NCI-H345 treated with DMSO at 0.1 percent for 48 hours (cell line): ENCODE measurements at regions not wholly inside any gene's neighbourhood (a gene's known extent, or its start where the extent isn't known, plus 50 kb on each side); places are given as distances from the start of the nearest gene placed in this dataset.

Experiments used
- DNase-seq: peaks from one replicate; lab custom pipeline; 2025; ENCODE audit not compliant: unreplicated experiment; lab: John Stamatoyannopoulos, UW

DNA sequence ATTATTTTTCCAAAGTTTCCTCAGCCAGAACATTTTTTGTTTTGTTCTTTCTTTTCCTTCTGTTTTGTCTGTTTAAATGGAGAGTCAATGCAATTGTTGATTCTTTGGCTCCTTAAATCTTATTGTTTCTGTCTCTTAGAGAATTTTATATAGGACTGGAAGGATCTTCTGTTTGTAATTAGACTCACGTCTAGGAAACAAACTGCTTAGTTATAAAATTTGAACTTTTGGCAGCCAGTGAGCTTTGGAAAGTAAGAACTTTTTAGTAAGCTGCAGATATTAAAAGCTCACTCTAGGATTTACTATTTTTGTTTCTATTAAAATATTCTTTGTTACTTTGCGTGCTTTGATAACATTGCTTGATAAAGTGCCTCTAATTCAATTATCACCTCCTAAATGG, 109.8 kb upstream of the HNRNPU start:
- DNase-seq, result no peak

DNA sequence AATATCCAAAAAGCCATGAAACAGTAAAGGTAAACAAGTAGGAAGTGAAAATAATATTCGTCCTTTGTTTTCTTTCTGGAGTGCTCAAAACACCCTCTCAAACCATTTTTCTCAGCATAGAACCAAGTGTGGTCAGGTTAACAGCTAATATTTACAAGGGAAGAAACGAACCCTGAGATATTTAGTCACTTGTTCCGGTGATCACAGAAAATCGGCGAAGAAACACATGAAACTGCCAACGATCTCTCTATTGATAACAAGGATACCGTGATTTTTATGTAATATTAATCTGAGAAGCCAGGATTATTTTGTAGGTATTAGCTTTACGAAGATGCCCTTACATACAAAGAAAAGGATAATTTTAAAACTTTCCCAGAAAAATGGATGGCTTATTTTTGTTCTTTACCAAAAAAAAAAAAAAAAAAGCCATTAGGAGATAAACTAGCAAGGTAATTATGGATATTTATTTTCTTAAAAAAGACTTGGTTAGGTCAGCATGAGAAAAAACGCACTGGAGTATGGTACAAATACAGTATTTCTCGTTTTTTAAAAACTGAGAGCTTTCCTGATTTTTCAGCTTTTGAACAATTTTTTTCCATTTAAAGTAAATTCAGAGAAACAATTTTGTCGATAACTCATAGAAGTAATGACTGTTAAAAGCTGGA, 107.3 kb upstream of the HNRNPU start:
- DNase-seq, result peak; percentile 69

DNA sequence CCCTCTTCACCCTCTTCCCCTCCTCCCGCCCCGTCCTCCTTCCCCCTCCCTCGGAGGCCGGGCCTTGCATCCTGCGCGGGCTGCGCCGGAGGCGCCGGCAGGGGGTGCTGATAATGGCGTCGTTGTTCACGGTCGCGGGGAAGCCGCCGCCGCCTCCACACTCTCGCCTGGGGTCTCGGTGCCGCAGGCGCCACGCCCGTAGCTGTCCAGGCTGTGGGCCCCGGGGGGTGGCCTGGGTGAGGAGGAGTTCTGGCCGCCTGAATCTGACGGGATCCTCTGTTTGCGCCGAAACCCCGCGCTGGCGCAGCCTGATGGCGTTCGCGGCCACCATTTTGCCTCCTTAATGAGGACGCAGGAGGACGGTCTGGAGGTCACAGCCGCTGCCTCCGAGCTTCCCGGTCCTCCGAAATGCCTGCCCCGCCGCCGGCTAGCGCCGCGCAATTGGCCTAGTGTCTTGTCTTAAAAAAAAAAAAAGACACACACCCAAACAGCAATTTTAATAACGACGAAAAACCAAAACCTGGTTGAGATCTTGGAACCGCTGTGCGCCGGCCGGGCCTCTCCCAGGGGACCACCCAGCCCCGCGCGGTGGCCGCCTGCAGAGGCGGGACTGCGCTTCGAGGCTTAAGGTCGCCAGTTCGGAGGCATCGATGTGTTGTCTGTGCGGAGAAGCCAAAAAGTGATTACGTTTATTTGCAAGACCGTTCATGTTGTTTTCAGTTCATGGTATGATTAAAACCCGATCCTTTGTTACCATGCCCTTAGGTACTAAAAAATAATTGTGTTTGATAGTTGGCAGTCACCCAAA, 106.6 kb upstream of the HNRNPU start:
- DNase-seq, result peak; percentile 90

DNA sequence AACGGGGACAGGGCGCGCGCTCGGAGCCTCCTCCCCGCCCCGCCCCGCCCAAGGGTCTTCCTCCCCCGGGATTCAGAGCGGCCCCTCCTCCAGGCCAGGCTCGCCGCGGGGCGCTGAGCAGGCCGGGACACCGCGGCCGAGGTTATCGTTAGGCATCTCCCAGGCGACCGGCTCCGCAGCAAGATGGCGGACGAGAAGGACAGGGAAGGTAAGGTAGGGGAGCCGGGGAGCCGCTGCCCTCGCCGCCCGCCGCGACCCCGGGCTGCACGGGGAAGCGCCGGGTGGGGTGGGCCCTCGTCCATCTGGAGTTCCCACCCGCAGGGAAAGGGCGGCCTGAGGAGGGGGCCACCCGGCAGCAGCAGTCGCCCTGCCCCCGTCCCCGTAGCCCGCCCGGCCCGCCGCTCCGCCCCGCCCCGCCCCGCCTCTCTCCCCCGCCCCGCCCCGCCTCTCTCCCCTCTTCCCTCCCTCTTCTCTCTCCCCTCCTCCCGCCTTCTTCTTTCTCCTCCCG, 105.9 kb upstream of the HNRNPU start:
- DNase-seq, result peak; percentile 76

DNA sequence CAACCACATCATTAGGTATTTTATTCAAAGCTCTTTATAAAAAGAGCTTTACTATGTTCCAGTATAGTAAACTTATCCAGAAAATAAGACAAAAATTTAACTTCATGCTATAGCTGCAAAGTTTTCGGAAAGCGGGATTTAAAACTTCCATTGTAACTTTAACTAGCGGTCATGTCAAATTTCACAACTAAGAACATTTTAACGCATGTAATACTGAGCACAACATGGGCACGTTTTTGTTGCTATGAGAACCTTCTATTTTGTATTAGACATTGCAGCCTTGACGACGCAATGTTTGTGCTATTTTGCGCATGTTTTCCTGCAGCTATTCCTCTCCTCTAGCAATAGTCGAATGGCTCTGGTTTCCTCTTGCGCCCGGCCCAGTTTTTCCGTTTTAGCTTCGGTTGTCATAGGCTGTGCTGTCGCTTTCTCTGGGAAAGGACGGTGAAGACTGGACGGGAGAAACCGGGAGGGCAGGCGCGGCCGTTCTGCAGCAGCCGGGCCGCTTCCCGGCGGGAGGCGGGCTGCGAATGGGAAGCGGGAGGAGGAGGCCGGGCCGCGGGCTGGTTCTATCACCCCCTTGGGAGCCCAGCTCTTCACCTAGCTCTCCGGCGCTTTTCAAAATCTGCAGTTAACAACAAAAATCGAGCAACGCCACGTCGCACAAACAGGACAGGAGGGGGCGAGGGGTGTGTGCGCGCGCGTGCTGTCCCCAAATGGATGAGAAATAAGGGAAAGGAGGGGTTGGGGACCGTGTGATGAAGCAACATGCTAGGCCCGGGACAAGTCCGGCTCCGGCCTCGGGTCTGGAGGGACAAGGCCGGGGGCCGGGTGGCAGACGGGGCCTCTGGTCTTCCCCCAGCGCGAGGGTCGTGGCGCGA, 105.3 kb upstream of the HNRNPU start:
- peak; percentile 50 for DNase-seq

DNA sequence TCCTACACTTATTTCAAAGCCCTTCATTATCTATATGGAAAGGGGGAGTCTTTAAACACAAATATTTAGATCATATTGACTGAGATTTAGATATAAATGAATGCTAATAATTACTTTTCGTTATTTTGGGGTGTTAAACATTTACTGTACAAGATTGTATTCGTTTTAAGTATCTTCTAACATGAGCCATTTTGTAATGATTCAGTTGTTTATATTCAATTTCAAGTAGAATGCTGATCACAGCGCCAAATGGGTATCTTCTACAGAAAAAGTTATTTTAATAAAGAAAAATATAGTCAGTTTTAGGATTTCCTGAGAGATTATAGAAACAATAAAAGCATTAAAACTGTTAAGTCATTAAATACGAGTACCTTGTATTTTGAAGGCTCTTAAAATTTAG, 104.5 kb upstream of the HNRNPU start:
- DNase-seq, result no peak

DNA sequence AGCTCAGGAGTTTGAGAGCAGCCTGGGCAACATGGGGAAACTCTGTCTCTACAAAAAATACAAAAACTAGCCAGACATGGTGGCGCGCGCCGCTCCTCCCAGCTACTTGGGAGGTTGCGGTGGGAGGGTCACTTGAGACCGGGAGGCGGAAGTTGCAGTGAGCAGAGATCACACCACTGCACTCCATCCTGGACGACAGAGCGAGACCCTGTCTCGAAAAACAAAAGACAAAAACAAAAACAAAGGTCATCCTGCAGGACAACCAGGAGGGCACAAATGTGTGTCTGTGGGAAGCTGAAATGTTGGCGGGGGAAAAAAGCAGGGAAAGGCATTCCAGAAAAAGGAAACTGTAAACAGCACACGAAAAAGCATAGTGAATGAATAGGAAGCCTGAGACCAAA, 104.1 kb upstream of the HNRNPU start:
- DNase-seq, result no peak

DNA sequence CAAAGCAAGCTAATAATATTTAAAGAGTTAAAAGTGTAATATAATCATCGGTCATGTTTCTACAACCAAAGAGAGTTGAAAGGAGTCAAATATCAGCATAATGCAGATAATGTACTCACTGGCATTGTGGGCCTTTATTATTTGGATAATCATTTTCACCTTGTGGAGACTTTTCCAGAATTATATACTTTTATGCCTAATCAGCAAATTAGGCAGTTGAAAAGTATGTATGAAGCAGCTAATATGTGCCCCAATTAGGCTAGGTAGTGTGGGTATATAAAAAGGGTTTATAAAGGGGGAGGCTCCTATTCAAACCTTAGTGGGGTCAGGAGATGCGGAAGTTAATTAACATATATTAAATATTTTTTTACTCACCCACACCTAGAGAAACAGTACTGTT, 102.8 kb upstream of the HNRNPU start:
- DNase-seq, result no peak

DNA sequence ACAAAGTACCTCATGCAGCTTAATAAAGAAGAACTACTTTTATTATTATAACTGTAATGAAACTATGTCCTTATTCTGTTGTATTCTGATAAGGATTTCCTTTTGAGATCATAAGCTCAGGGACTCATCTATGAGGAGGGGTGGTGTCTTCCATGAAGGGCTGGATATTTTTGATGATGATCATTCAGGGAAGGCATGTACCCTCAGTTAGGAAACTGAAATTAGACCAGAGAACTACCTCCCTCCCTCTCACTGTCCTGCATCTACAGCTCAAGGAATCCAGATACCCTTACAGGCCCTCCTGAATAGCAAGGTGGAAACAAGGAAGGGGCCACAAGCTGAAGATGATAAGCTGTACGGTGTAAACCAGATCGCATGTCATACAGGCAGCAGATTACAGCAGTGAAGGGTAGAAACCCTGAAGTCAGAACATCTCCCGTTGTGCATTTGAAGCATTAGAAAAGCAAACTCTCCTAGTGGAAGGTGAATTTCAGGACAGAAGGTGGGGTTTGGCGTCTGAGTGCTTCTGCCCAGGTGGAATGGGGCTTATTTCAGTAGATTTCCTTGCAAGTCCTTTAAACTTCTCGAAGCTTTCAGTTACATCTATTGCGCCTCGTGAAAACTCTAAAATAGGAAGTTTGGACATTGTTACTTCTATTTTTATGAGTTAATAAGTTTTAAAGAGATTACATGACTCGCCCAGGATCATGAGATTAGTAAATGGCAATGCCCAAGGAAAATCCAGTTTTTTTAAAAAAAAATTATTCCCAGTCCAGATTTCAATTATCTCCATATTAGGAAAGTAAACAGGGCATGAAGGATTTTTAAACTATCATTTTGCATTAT, 101.1 kb upstream of the HNRNPU start:
- no peak for DNase-seq

DNA sequence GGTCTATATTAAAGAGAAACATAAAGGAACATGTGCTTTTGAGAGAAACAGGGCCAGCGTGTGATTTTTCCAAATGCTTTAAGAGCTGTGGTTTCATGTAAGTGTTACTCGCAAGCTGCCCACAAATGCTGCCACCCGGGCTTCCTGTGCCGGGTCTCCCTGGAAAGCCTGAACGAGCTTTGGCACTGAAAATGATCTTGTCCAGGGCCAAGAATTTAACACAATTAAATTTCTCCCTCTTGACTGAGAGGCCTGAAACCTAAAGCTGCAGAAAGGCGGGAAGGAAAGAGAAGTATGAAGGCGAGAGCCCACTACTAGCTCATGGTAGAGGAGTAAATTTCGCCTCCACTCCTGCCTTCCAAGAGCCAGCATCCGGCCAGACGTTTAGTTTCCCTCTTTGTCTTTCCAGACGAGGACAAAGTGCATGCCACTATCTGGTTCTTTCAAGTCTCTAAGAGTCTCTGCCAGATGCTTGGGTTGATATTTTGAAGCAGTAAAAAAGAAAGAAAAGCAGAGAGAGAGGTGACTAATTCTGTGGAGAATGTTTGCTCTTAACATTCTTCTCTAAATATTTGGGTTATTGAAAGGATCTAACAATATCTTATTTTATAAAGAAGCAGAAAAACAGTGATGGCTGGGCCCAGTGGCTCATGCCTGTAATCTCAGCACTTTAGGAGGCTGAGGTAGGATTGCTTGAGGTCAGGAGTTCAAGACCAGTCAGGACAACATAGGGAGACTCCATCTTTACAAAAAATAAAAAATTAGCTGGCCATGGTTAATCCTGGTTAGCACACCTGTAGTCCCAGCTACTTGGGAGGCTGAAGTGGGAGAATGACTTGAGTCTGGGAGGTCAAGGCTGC, 100.0 kb upstream of the HNRNPU start:
- no peak for DNase-seq

DNA sequence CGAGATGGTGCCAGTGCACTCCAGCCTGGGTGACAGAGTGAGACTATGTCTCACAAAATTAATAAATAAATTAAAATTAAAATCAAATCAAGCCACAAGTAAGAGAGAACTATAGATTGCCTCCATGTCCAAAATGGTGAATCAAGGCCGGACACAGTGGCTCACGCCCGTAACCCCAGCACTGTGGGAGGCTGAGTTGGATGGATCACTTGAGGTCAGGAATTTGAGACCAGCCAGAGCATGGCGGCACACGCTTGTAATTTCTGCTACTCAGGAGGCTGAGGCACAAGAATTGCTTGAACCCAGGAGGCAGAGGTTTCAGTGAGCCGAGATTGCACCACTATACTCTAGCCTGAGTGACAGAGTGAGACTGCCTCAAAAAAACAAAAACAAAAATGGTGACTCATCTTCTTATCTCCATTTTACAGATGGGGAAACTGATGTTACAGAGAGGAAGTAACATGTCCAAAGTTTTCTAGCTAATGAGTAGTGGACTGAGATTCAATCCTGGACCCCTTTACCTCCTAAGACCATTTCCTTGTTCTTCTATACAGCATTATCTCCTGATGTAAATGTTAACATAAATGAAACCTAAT, 99.0 kb upstream of the HNRNPU start:
- DNase-seq, result no peak

DNA sequence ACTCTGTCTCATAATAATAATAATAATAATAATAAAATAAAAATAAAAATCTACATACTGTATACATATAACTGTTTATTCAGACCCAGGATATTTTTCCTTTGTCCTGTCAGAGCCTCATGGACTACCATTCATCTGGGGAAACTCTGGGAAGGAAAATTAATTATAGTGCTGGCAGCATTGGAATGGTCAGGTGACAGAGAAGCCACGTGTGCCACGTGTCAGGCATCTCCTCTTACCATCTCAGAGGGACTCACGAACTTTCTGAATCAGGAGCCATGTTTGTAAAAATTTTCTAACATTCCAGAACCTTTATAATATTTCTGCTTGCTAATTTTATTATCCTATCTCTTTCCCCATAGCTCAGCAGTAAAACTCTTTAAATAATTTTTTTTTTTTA, 97.8 kb upstream of the HNRNPU start:
- no peak for DNase-seq

DNA sequence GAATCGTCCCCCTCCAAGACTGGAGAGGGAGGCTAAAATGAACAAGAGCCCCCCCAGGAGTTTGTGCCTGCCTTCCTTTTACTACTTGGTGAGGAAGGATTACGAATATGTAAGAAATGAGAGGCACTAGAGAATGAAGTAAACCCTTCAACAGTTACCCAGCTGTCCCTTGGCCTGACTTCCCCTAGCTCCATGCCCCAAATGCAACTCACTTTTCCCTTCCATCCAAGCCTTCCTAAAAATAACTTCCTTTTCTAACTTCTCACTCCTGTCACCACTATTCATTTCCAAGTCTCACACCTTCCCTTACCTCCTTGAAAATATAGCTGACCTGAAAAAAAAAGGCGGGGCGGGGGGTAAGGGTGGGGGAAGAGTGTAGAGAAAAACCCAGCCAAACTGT, 96.6 kb upstream of the HNRNPU start:
- DNase-seq, result no peak

DNA sequence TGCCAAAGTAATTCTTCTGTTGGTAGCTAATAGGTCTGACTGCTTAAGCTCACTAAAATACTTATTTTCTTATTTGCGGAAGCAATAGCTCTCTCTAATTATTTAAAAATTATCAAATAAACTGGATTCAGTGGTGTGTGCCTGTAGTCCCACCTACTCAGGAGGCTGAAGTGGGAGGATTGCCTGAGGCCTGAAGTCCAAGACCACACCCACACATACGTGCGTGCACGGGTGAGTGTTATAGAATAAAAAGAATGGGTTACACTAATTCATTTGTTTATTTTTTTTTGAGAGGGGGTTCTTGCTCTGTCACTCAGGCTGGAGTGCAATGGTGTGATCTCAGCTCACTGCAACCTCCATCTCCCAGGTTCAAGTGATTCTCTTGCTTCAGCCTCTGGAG, 94.2 kb upstream of the HNRNPU start:
- no peak for DNase-seq

DNA sequence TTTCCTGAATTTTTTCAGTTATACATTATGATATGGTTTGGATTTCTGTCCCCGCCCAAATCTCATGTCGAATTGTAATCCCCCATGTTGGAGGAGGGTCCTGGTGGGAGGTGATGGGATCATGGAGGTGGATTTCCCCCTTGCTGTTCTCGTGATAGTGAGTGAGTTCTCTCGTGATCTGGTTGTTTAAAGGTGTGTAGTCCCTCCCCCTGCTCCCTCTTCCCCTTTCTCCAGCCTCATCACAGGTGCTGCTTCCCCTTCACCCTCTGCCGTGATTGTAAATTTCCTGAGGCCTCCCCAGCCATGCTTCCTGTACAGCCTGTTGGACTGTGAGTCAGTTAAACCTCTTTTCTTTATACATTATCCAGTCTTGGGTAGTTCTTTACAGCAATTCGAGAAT, 93.2 kb upstream of the HNRNPU start:
- DNase-seq, result no peak

DNA sequence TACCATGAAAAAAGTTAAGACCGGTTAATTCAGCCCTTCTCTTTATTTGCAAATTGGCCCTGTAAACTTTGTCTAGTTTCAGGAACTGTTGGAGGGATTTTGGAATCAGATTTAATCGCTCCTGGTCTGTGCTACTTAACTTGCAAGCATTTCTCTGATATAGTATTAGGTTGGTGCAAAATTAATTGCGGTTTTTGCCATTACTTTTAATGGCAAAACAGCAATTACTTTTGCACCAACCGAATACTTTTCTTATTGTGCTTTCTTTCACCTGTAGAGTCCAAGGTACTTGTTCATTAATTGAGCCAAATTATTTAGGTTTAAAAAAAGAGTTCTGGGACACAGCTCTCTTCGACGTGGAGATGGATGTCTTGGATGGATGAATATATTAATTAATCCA, 92.8 kb upstream of the HNRNPU start:
- DNase-seq, result no peak

DNA sequence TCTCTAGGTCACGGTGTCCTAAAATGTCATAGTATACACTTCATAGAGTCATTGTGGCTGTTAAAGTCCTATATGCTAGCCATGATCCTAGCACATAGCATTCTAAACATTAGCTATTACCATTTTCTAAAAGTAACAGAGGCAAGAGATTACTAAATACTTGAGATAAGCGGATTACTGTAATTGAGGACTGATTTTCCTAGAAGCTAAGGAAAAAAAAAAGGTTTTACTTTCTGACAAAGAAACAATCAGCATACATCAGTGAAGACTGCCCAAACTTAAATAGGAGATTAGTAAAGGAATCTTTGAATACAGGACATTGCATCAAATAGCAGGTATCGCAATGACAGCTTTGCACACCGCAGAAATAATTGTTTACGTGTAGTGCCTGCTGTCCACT, 91.3 kb upstream of the HNRNPU start:
- DNase-seq, result no peak

DNA sequence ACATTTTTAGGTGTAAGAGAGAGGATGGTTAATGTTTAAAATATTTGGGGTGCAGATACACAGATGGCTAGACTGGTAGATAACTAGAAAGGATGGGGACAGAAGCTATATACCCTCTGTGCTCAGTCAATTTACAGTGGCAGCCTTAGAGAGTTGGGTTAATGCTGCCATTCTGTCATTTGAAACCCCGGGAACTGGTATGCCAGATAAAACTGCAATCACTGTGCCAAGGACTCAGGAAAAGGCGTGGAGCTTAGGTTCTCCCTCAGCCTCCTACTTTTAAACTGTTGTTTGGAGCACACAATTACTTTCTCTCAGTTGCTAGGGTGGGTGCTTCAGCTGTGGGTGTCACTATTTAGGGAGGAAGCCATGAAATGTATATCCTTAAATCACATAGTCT, 90.0 kb upstream of the HNRNPU start:
- DNase-seq, result no peak

DNA sequence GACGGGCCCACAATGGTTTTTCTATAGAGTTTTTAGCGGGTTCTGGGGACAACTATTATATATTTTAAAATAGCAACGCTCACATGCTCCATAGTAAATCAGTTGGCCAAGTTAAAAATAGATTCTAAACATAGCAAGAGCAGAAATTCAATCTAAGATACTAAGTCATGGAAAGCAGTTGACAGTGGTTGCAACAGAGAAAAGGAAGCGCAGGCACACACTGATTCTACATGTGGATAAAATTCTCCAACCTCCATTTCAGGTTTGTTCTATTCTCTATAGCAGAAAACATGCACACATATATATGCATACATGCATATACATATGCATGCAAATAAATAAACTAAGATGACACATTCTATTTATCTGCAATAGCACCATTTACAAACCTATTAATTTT, 89.6 kb upstream of the HNRNPU start:
- no peak for DNase-seq
